ENCODE measurements at regions not wholly inside any gene's neighbourhood (a gene's known extent, or its start where the extent isn't known, plus 50 kb on each side); places are given as distances from the start of the nearest gene placed in this dataset.
"Not testable (repeated sequence)": the region's sequence is repeated elsewhere in the genome, so short reads cannot be mapped to it uniquely, and the experiment has no call there.

- not testable (repeated sequence) for TF ChIP-seq POLR2A, CTCF (IDR thresholded peaks at IDR 0.05)
These were observed 1948.0 kb upstream of the DEFB115 start for GRCh38 chr20:29309481-29309880.

Data from uterus (tissue), 2 donors.